Prostate gland (tissue), 2 donors: ENCODE measurements at regions not wholly inside any gene's neighbourhood (a gene's known extent, or its start where the extent isn't known, plus 50 kb on each side); places are given as distances from the start of the nearest gene placed in this dataset.

Source experiments
- CTCF ChIP-seq, 4 experiments: fragments of 200-600 bp in 2 of 4; fragments of 450-650 bp in 2 of 4; sonication (generic) in 2 of 4; IDR thresholded peaks; 1 replicate in 3 of 4; 2 replicates in 1 of 4; pipeline ENCODE4 v1.5.1; 2016 to 2019; ENCODE audit warnings: antibody characterized with exemption in 4 of 4, mild to moderate bottlenecking in 2 of 4, moderate library complexity in 2 of 4
- POLR2A ChIP-seq: fragments of 450-650 bp; IDR thresholded peaks from one replicate; pipeline ENCODE4 v1.6.1; 2016; ENCODE audit warnings: antibody characterized with exemption, mild to moderate bottlenecking

GRCh38 chr15:98403569-98403968 lies 244.8 kb upstream of the IGF1R start:
- TF ChIP-seq CTCF (IDR thresholded peaks at IDR 0.05) (no peak), POLR2A (no peak)
